B cell (primary cell): ENCODE measurements at regions not wholly inside any gene's neighbourhood (a gene's known extent, or its start where the extent isn't known, plus 50 kb on each side); places are given as distances from the start of the nearest gene placed in this dataset.

Experiments used
- ATAC-seq: fragments of 200-7000 bp; cut with Tn5 transposase; one replicate; pipeline ENCODE4 v1.10.0; 2021; ENCODE audit warnings: low read depth, mild to moderate bottlenecking, moderate number of reproducible peaks, moderate library complexity
- CTCF ChIA-PET: fragments of 350-600 bp; sonication (Branson Sonifier 250); formaldehyde crosslinking; loops from one replicate; lab custom pipeline; 2021; ENCODE audit warnings: antibody characterized with exemption, inconsistent platforms; lab: Charles Lee
- POLR2A ChIA-PET: fragments of 350-600 bp; sonication (Branson Sonifier 250); formaldehyde crosslinking; loops from one replicate; lab custom pipeline; 2021; ENCODE audit warnings: antibody characterized with exemption; lab: Charles Lee
- DNase-seq: peaks from one replicate; pipeline ENCODE4 v3.0.0; 2013
- H2AFZ ChIP-seq: 2 replicates; pipeline ENCODE4 v1.6.1; 2012; ENCODE audit warnings: mild to moderate bottlenecking, low read depth, low read length; ENCODE audit not compliant: insufficient read depth, poor library complexity, severe bottlenecking
- H3K27ac ChIP-seq, 2 donors: 1 replicate in 1 of 2; 2 replicates in 1 of 2; pipeline ENCODE4 v1.5.1; 2012 to 2013; ENCODE audit warnings: low read length in 2 of 2, mild to moderate bottlenecking in 2 of 2, moderate library complexity in 1 of 2
- H3K27me3 ChIP-seq, 4 experiments: fragments of 200-600 bp in 1 of 4; sonication (generic) in 1 of 4; replicated peaks in 1 of 4; 1 replicate in 2 of 4; 2 replicates in 2 of 4; pipeline versions ENCODE4 v1.6.1 to v1.7.0; 2013 to 2016; ENCODE audit warnings: low read length in 3 of 4, mild to moderate bottlenecking in 2 of 4, mixed read lengths in 1 of 4, moderate library complexity in 1 of 4; ENCODE audit not compliant: insufficient read depth in 4 of 4, control insufficient read depth in 3 of 4; ENCODE audit errors: control extremely low read depth in 1 of 4
- H3K36me3 ChIP-seq, 2 experiments: replicated peaks in 1 of 2; 1 replicate in 1 of 2; 2 replicates in 1 of 2; pipeline versions ENCODE4 v1.6.1 to v1.7.1; 2013; ENCODE audit warnings: low read length in 1 of 2; ENCODE audit not compliant: insufficient read depth in 2 of 2, control insufficient read depth in 1 of 2; ENCODE audit errors: control extremely low read depth in 1 of 2, extremely low read depth in 1 of 2
- H3K4me1 ChIP-seq, 2 donors: fragments of 200-600 bp in 1 of 2; sonication (generic) in 1 of 2; 1 replicate in 1 of 2; 2 replicates in 1 of 2; pipeline versions ENCODE4 v1.5.1 to v1.6.1; 2013 to 2017; ENCODE audit warnings: low read length in 2 of 2; ENCODE audit not compliant: control insufficient read depth in 2 of 2, insufficient read depth in 2 of 2
- H3K4me2 ChIP-seq: replicated peaks from 2 replicates; pipeline ENCODE3; 2012; ENCODE audit warnings: mild to moderate bottlenecking, low read depth, low read length; ENCODE audit not compliant: poor library complexity, severe bottlenecking
- H3K4me3 ChIP-seq, 5 experiments: fragments of 200-600 bp in 1 of 5; sonication (generic) in 1 of 5; 1 replicate in 3 of 5; 2 replicates in 2 of 5; pipeline versions ENCODE4 v1.5.1 to v1.7.0; 2011 to 2016; ENCODE audit warnings: low read length in 4 of 5, mild to moderate bottlenecking in 4 of 5, low read depth in 2 of 5, control low read depth in 1 of 5, moderate library complexity in 1 of 5; ENCODE audit not compliant: insufficient read depth in 1 of 5; ENCODE audit errors: control extremely low read depth in 1 of 5, extremely low read depth in 1 of 5
- H3K79me2 ChIP-seq: fragments of 200-600 bp; sonication (generic); one replicate; pipeline ENCODE4 v1.6.0; 2016; ENCODE audit warnings: low read length; ENCODE audit not compliant: control insufficient read depth, insufficient read depth
- H3K9ac ChIP-seq: fragments of 200-600 bp; sonication (generic); 2 replicates; pipeline ENCODE4 v1.6.1; 2017; ENCODE audit warnings: mild to moderate bottlenecking, low read length, moderate library complexity
- H3K9me3 ChIP-seq, 3 donors: one replicate each; pipeline versions ENCODE4 v1.6.1 to v1.7.1; 2013; ENCODE audit warnings: low read length in 2 of 3; ENCODE audit not compliant: control insufficient read depth in 2 of 3, insufficient read depth in 1 of 3; ENCODE audit errors: control extremely low read depth in 1 of 3
- H4K20me1 ChIP-seq: 2 replicates; pipeline ENCODE4 v1.6.0; 2012; ENCODE audit warnings: mild to moderate bottlenecking, low read length; ENCODE audit not compliant: insufficient read depth, control insufficient read depth, poor library complexity, severe bottlenecking
- H3K27ac Mint-ChIP-seq: one replicate; pipeline ENCODE4 v1.8.0; 2021; ENCODE audit warnings: mixed read lengths
- H3K27me3 Mint-ChIP-seq: one replicate; pipeline ENCODE4 v1.8.0; 2021; ENCODE audit warnings: mixed read lengths
- H3K4me1 Mint-ChIP-seq: one replicate; pipeline ENCODE4 v1.8.0; 2021; ENCODE audit warnings: mixed read lengths
- H3K4me3 Mint-ChIP-seq: one replicate; pipeline ENCODE4 v1.8.0; 2021; ENCODE audit warnings: mixed read lengths
- H3K9me3 Mint-ChIP-seq: one replicate; pipeline ENCODE4 v1.8.0; 2022; ENCODE audit warnings: mixed read lengths; ENCODE audit not compliant: insufficient read depth
- EZH2 ChIP-seq: IDR thresholded peaks from 2 replicates; pipeline ENCODE4 v1.6.1; 2012; ENCODE audit warnings: borderline replicate concordance, low read depth, mild to moderate bottlenecking, moderate library complexity, low read length; ENCODE audit not compliant: insufficient read depth, poor library complexity, severe bottlenecking
- WGBS: methylation state at CpG from one replicate; pipeline ENCODE4 v1.1.5; 2013; ENCODE audit warnings: missing lambda C conversion rate; ENCODE audit not compliant: insufficient coverage; 5-methylcytosine and 5-hydroxymethylcytosine counted together
- intact Hi-C: fragments of 100-400 bp; cut with micrococcal nuclease; formaldehyde crosslinking; loops from one replicate; pipeline ENCODE4 v1.10.0; 2022
- TF ChIP-seq, protein P1 (sequence below): fragments of 200-600 bp; IDR thresholded peaks from one replicate; pipeline ENCODE4 v1.8.0; 2022; ENCODE audit warnings: antibody characterized with exemption, mild to moderate bottlenecking

DNA sequence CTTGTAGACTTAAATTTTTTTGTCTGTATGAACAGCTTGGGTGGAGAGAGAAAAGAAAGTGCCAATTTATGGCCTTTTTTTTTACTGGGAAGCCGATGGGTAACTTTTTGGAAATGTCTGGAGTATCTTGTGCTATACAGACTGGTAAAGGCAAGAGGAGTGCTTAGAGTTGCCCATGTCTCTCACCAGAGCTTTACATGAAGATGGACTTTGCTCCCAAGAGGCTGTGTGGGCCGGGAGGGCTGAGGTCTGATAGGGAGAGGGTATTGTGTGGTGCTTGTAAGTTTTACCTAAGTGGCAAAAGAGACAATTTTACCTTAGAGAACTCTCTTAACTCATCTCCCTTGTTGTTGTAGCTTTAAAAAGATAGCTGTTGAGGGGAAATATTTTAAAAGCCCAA is 203.2 kb downstream of the SEMA6A start:
- POLR2A ChIA-PET = no interaction called here
- Mint-ChIP-seq H3K4me1 (no peaks in the 10 kb centered on the region), H3K9me3 (no peaks in the 10 kb centered on the region), H3K4me3 (no peak overlapping the region), H3K27me3 (no peaks in the 10 kb centered on the region), H3K27ac (no peak overlapping the region)
- CTCF ChIA-PET = no interaction called here
- ATAC-seq (no peak), DNase-seq (no peak)
- no peaks in the 10 kb centered on the region for H3K9me3 ChIP-seq
- H3K27ac ChIP-seq = no peak overlapping the region
- TF ChIP-seq EZH2 = no peak
- TF ChIP-seq, protein P1, sequence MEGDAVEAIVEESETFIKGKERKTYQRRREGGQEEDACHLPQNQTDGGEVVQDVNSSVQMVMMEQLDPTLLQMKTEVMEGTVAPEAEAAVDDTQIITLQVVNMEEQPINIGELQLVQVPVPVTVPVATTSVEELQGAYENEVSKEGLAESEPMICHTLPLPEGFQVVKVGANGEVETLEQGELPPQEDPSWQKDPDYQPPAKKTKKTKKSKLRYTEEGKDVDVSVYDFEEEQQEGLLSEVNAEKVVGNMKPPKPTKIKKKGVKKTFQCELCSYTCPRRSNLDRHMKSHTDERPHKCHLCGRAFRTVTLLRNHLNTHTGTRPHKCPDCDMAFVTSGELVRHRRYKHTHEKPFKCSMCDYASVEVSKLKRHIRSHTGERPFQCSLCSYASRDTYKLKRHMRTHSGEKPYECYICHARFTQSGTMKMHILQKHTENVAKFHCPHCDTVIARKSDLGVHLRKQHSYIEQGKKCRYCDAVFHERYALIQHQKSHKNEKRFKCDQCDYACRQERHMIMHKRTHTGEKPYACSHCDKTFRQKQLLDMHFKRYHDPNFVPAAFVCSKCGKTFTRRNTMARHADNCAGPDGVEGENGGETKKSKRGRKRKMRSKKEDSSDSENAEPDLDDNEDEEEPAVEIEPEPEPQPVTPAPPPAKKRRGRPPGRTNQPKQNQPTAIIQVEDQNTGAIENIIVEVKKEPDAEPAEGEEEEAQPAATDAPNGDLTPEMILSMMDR = no peak
- no peaks in the 10 kb centered on the region for H3K36me3 ChIP-seq
- H3K27me3 ChIP-seq = no peaks in the 10 kb centered on the region
- H3K4me1 ChIP-seq = no peaks in the 10 kb centered on the region
- H4K20me1 ChIP-seq = no peaks in the 10 kb centered on the region
- WGBS = 88% methylated on average over 1 of the region's 2 CpGs
- no peak overlapping the region for H3K9ac ChIP-seq
- no peak overlapping the region for H3K4me2 ChIP-seq
- no peaks in the 10 kb centered on the region for H3K79me2 ChIP-seq
- H2AFZ ChIP-seq = no peak overlapping the region
- intact Hi-C loops = no loop called here
- no peak overlapping the region for H3K4me3 ChIP-seq

DNA sequence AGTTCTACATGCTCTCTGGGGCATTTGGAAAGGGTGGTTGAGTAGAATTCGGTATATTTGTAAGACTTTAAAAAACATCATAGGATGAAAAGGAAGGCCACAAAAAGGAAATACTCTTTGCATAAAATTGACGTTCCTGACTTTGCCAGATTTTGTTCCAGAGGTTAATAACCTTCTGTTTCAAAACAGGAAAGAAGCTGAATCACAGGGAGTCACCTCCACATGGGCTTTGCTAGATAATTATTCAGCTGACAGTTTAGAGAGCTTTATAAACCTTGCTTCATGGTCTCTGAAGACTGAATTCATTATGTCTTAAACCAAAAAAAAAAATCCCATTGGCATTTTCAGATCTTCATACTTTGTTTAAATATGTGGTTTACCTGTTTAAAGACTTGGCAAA is 203.7 kb downstream of the SEMA6A start:
- CTCF ChIA-PET = no interaction called here
- WGBS = 0% methylated on average over 1 of the region's 2 CpGs

More for the DNA sequence above, 203.7 kb downstream of the SEMA6A start:
- no peaks in the 10 kb centered on the region for H4K20me1 ChIP-seq
- no peaks in the 10 kb centered on the region for H3K9me3 ChIP-seq
- H3K4me3 ChIP-seq = no peak overlapping the region
- no peak overlapping the region for H2AFZ ChIP-seq
- no peaks in the 10 kb centered on the region for H3K4me1 Mint-ChIP-seq
- POLR2A ChIA-PET = no interaction called here
- DNase-seq (no peak), ATAC-seq (no peak)
- H3K79me2 ChIP-seq = no peaks in the 10 kb centered on the region
- H3K9me3 Mint-ChIP-seq = no peaks in the 10 kb centered on the region
- H3K4me2 ChIP-seq = no peak overlapping the region
- no peak overlapping the region for H3K27ac ChIP-seq
- no peak overlapping the region for H3K27ac Mint-ChIP-seq
- no peaks in the 10 kb centered on the region for H3K4me1 ChIP-seq
- H3K9ac ChIP-seq = no peak overlapping the region
- no peaks in the 10 kb centered on the region for H3K27me3 ChIP-seq
- no peaks in the 10 kb centered on the region for H3K36me3 ChIP-seq
- intact Hi-C loops = no loop called here
- TF ChIP-seq EZH2 = no peak
- TF ChIP-seq, protein P1 = no peak
- H3K4me3 Mint-ChIP-seq = no peak overlapping the region
- H3K27me3 Mint-ChIP-seq = no peaks in the 10 kb centered on the region
